ENCODE measurements at regions not wholly inside any gene's neighbourhood (a gene's known extent, or its start where the extent isn't known, plus 50 kb on each side); places are given as distances from the start of the nearest gene placed in this dataset.

DNA sequence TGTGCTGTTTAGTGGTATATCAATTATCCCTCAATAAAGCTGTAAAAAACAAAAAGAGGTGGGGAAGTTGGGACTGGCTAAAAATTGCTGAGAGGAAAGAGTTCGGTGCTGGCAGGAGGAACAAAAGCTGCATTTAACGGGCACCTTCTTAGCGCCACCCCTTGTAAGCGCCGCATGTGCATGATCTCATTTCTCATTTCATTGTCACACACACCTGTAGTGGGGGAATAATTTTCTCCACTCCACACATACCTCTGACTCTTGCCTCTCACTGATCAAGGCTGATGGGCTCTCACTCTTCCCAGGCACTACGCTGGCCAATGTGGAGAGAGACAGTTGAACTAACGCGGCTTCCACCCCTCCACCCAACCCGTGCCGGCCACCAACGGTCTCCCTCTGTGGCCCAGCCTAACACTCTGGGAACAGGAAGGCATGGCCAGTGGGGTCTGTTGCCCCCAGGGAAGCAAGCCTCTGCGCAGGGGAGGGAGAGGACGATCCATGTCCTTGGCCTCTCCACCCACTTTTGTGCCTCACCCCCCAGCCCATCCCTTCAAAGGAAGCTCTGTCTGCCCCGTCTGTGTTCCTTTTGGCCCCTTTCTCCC lies 186.7 kb upstream of the SYT13 start:
- TF ChIP-seq POLR2A (IDR thresholded peaks at IDR 0.05) (no peak), POLR2AphosphoS5 (IDR thresholded peaks at IDR 0.05) (no peak)
